UCSD-AML1 (cell line): ENCODE measurements at regions not wholly inside any gene's neighbourhood (a gene's known extent, or its start where the extent isn't known, plus 50 kb on each side); places are given as distances from the start of the nearest gene placed in this dataset.

Experiments
- DNase-seq: peaks from one replicate; lab custom pipeline; 2025; ENCODE audit not compliant: unreplicated experiment; lab: John Stamatoyannopoulos, UW

DNA sequence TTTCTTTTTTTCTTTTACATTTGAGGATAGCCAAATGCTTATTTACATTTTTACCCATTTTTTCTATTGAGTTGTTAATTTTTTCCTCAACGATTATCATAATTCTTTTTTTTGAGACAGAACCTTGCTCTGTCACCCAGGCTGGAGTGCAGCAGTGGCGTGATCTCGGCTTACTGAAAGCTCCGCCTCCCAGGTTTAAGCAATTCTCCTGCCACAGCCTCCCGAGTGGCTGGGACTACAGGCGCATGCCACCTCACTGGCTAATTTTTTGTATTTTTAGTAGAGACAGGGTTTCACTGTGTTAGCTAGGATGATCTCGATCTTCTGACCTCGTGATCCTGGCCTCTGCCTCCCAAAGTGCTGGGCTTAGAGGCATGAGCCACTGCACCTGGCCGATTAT lies 208.7 kb downstream of the LIG4 start:
- DNase-seq = no peak

DNA sequence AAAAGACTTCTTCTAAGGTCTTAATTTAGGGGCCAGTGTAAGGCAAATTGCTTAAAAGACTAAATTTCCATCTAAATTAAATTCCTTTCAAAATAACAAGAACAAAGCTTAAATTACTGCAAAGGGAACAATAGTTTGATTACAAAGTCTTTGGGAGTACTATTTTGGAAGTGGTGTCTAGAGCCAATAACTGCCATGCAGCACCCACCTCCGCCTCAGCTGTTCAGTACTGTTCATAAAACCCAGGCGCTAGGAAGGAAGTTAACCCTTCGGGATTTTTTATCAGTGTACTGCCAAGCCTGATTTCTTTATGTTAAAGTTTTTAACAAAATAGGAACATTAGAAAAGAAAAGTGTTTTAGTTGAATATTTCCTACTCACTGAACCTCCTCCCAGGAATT lies 210.1 kb downstream of the LIG4 start:
- no peak for DNase-seq

DNA sequence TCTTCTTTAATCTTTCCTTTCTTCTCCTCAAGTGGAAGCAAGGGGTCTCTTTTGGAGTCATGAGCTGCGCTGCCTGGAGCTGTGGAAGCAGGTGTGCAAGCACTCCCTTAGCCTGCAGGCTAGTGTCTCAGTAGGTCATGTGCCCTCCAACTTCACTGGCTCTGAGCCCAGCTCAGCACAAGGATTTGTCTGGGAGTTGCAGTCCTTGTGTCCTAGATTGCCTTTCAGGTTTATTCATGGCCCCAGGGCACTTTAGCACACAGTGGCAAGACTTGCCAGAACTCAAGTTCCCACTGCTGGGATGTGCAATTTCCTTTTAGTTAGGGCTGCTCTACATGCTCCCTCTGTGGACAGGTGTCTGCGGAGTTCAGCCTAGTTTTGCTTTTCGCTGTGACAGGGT lies 211.7 kb downstream of the LIG4 start:
- no peak for DNase-seq

DNA sequence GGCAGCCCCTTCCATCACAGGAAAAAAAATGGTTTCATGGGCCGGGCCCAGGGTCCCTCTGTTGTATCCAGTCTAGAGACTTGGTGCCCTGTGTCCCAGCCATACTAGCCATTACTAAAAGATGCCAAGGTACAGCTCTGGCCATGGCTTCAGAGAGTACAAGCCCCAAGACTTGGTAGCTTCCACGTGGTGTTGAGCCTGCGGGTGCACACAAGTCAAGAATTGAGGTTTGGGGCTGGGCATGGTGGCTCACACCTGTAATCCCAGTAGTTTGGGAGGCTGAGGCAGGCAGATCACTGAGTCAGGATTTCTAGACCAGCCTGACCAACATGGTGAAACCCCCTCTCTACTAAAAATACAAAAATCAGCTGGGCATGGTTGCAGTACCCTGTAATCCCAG lies 214.3 kb downstream of the LIG4 start:
- no peak for DNase-seq

DNA sequence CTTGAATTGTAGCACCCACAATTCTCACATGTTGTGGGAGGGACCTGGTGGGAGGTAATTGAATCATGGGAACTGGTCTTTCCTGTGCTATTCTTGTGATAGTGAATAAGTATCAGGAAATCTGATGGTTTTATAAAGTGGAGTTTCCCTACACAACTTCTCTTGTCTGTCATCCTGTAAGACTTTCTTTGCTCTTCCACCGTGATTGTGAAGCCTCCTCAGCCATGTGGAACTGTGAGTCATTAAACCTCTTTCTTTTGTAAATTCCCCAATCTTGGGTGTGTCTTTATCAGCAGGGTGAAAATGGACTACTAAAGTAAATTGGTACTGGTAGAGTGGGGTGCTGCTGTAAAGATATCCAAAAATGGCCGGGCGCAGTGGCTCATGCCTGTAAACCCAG lies 215.6 kb downstream of the LIG4 start:
- DNase-seq = no peak

DNA sequence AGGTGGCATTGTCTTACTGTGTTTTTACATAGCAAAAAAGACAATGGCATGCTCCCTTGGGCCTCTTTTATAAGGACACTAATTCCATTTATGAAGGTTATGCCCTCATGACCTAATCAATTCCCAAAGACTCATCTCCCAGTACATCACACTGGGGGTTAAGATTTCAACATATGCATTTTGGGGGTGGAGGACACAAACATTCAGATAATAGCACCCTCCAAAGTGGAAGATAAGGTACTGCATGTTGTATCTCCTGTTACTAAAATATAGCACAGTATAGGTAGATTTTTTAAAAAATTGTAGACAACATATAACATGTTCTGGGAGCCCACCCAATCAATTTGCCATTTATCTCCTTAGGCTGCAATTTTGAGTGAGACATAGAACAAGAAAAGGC lies 221.2 kb downstream of the LIG4 start:
- no peak for DNase-seq

DNA sequence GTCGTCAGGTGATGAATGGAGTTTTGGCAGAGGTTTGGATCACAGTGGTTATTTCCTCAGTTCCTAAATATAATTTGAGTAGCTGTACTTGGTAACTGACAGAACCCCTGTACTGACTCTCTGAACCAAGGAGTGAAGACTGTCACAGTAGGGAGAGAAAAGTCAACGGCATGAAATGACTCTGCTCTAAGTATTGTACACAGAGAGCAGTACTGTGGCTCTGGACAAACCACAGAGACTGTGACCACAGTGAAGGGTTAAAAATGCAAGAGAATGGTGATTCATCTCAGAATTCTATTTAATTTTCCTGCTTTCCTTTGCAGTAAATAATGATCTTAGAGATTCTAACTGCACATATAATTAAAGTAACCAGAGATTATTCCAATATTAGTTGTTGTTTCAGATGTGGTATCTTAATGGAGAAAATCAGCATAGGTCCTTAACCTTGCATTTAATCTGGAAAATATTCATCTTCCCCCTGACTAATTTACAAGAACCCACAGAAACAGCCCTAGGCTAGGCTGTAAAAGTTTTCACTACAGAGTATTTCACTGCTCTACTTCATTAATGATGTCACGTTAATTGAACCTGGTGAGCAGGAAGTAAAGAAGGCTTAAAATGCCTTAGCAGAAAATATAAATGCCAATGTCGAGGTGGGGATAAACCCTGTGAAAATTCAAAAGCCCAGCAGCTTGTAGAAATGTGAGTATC lies 221.9 kb downstream of the LIG4 start:
- DNase-seq = no peak

DNA sequence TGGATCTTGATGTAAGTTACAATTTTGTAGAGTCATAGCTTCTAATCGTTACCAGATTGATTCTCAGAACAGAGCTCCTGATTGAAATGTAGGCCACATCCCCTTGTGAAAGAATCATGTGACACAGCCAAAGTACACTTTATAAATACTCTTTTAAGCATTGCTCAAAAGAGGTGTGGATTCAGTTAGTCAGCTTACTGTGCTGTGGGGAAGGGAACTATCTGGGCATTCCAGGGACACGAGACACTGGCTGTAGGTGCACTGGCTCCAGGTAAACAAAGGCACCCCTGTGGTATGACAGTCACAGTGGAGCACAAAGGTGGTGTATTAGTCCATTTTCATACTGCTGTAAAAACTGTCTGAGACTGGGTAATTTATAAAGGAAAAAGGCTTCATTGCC lies 222.8 kb downstream of the LIG4 start:
- DNase-seq = no peak

DNA sequence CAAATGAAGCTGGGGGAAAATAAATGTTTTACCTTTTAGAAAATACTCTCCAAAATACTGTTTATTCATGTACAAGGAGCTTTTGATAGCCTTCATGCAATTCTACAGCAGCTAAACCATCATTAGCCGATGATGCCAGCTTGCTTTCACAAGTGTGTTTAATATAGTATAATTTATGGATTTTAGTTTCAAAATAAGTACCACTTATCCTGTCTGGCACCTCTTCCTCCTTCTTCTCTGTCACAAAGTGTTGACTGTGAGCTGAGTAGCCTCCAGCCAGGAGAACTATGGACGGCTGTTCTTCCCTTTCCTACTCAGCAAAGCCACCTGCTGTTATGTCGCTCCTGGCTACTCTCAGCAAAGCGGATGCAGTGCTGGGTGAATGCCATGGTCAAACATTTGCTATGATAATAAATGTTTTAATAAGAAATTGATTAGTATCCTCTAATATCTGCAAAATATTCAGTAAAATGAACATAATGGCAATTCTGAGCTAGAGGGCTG lies 238.2 kb downstream of the LIG4 start:
- DNase-seq = no peak

DNA sequence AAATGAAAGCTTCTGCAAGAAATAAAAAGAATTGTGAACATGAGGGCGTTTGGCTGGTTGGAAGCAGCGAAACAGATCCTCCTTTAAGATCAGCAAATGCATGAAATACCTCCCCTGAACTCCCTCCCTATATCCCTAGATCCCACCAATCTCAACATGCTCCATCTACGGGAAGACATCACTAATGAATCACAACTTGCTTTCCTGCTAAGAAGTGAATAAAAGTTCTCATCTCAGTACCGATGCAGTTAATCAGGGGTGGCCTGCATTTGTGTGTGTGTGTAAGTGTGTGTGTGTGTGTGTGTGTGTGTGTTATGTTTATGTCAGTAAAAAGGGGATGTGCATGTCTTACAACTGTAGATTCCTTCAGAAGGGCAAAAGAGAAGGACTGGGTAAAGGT lies 238.7 kb downstream of the LIG4 start:
- no peak for DNase-seq

DNA sequence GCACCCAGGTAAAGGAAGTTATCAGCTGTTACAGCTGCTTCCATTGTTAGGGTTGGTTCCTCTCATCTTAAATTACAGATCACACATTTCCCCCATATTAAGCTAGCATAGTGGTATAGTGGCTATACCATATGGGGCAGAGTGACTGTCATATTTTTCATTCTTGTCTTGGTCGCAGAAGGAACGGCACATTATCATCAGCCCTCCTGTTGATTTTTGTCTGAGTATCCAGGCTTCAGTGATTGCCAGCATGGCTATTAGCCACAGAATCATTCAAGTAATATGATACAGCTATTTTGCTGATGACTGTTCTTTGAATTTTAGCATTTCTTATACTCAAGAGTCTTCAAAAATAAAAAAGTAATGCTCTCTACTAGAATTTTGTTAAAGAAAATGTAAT lies 240.9 kb downstream of the LIG4 start:
- DNase-seq = no peak

DNA sequence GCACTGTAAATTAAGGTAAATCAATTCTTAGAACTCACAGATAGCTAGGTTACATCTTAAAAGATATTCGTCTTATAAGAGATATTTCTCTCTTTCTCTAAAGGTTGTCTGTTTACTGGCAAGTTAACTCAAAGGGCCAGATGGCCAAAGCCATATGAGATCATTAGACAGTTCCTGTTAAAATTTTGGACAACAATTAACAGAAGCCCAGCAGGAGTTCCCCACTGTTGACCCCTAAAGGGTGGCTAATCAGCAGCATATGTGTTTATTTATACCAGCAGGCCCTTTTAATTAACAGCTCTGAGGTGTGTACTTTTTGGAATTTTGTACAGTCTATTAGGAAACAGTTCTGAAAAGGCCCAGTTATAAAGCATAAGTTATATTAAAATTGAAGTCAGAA lies 245.8 kb downstream of the LIG4 start:
- no peak for DNase-seq

DNA sequence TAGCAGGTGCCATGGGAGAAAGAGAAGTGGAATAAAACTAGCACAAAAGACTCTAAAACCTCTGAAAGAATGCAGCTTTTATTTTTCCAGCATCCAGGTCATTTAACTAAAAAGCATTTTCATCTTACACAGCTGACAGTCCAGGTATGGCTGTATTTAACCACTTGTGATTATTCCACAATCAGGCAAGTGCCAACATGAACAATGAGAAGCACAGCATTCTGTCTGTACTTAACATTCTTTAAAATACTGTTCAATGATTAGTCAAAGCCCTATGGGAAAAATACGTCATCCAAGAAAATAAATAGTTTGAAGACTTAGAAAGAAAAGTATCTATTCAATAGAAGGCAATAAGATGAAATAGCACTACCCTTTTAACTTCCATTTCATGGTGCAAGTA lies 246.9 kb downstream of the LIG4 start:
- no peak for DNase-seq

DNA sequence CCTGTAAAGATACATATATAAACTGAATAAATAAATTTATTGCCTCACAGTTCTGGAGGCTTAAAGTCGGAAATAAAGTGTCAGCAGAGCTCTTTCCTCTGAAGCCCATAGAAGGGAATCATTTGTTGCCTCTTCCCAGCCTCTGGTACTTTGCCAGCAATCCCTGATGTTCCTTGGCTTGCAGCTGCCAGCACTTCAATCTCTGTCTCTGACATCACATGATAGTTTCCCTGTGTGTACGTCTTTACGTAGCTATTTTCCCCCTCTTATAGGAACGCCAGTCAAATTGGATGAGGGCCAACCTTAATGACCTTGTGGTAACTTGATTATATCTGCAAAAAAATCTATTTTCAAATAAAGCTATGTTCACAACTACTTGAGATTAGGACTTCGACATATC lies 250.9 kb downstream of the LIG4 start:
- no peak for DNase-seq

DNA sequence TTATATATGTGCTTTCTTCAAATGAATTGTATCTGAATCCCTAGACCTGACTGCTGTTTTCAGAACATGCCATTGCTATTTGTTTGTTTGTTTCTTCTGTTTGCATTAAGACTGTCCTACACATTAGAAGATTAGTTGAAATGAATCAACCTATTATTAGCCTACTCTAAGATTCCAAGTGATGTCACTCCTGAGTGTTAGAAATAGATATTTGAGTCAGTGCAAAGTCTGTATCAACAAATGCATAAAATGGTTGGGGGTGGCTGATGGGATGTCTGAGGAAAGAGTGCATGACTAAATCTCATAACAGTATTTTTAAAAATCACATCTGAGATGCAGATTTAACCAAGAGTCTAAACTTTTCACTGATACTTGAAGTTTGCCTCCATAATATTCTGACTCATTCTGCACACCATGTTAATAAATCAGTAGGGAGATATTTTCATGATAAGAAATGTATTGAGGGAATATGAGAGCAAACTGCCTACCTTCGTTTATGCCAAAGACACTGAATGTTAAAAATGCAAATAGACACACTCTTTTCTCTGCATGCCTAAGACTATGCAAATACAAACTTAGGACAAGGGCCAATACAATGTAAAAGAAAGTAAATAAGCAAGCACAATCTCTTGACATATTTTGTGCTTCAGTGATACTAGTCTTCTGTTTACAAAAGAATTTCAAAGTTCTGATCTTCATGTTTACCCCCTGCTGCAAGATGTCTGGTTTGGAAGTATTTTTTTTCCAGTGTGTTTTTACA lies 253.3 kb downstream of the LIG4 start:
- DNase-seq = no peak

DNA sequence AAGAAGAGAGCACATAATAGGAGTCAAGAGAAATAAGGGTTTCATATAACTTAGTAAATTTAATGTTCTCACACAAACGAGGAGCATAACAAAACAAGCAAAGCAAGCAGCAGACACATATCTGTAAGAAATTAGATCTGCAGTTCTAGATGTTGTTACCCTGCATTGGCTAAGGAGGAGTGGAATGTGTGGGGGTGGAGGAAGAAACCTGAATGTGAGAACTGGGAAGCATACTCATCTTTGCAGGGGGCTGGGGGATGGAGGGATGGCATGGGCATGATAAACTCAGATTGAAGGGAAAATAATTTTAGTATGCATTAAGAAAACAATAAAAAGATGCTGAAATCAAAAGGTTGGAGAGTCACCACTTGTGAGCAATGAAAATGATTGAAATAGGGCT lies 255.0 kb downstream of the LIG4 start:
- no peak for DNase-seq

DNA sequence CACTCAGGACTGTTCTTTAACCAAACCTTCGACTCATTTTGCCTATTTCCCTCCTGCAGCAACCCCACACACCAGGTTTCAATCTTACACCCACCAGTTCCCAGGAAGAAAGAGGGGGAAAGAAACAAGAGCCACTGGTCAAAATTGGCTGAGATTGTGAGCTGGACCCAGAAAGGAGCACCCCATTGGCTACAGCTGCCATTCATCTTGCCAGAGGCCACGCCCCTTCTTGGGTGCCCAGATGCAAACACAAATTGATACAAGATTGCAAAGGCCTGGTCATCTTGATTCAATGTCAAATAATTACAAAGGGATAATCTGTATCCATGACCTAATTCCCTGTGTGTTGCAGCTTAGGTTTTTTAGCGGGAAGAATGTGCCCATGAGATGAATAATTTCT lies 258.4 kb downstream of the LIG4 start:
- no peak for DNase-seq

DNA sequence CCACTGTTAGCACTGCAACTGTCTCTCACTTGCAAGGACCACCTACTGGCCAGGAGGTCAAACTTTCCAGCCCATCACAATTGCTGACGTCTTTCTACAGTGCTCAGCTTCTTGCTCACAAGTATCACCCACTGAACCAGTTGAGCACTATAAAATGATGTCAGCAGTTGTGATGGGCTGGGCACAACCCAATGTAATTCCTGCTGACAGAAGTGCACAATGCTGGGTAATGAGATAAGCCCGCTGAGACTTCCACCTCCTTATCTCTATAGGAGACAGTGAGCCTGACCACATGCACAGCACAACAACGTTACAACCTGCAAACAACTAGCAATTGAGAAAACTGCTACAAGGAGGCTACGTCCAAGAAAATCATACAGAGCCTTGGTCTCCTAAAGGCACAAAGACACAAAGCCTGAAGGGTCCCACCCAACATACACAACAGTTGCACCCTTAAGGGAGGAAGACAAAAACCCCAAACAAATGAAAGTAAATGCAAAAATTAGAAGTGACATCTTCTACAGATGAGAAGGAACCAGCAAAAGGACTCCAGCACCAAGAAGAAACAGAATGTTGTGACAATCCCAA lies 273.2 kb downstream of the LIG4 start:
- DNase-seq = no peak

DNA sequence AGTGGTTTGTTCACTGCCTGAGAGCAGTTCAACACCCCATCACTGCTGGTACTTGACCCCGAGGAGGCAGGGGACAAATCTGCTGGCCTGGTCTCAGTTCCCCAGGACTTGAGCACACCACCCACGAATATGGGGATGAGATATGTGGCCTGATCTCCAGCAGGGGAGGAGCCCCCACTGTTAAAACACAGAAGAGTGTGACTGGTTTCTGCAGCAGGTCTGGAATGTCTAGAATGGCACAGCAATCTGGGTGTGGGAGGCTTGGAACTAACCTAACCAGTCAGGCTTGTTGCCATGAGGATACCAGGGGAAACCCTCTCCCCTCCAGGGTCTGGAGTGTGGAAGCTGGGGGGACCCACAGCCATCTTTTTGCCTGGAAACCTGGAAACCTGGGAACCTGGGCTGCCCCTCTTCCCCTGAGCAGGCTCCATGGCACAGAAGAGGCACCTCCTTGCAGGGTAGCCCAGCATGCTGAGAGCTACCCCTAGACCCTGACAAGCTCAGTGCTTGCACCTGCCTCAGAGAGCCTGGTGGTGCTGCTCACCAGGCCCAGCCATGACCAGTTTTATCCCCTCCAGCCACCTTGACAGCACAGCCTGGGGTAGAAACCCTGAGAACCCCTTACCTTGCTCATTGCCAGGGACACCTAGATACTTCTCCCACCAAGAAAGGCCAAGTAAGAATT lies 273.8 kb downstream of the LIG4 start:
- no peak for DNase-seq

DNA sequence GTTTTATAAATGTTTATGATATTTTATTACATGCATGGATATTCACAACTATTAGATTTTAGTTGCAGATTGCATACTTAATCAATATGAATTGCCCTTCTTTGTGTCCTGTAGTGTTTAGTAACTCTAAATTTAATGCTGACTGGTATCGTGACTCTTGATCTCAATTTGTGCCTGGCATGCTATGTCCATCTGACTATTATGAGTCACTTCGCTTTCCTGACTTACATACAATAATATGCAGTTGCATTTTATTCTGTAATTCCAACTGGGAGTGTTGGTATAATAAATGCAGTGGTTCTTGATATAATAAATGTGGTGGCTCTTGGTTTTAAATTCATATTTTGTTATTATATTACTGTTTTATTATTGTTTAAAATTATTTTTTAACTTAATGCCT lies 277.5 kb downstream of the LIG4 start:
- DNase-seq = no peak

DNA sequence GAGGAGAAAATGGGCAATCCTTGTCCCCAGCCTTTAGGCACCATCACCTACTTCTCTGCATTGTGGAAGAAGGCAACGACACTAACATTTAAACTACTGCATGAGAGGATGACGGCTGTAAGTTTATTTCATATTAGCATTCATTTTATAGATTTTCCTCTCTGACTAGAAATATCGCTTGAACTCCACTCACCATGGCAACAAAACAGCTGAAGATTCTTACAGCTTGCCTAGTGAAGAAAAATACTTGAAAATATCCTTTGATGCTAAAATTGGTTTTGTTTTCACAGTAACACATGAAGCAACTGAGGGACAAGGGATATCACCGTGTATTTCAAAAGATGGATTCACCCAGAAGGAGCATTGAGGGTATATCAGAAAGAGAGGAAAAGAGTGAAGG lies 284.3 kb downstream of the LIG4 start:
- no peak for DNase-seq

DNA sequence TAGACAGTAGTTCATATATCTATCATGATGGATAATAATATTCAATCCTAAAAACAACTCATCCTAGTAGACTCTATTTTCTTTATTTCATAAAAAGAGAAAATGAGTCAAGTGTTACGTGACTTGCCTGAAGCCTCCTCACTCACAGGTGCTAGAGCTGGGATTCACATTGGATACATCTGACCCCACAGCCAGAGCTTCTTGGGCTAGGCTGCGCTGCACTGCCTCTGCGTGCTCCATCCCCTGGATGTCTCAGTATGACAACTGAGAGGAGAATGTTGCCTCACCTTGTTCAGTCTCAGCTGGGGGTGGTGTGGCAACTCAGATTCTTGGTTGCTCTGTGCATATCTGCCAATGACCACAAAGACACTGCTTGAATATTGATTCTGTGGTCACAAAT lies 286.6 kb downstream of the LIG4 start:
- DNase-seq = no peak
